GM12878 (cell line): ENCODE measurements at regions not wholly inside any gene's neighbourhood (a gene's known extent, or its start where the extent isn't known, plus 50 kb on each side); places are given as distances from the start of the nearest gene placed in this dataset.

Experiments
- ATAC-seq: fragments of 200-7000 bp; cut with Tn5 transposase; 3 replicates; pipeline ENCODE4 v1.9.1; 2020; ENCODE audit warnings: mild to moderate bottlenecking, moderate library complexity
- BruUV-seq: library from RNA; stranded (reverse); fragments of 400-500 nt; replicated peaks from 2 replicates; lab custom pipeline; 2021; lab: Mats Ljungman, UMichigan
- CTCF ChIA-PET: fragments of 300-600 bp; sonication (Branson Sonifier 250); formaldehyde crosslinking; extraction: SDS; loops from one replicate; lab custom pipeline; 2021; ENCODE audit warnings: inconsistent platforms; lab: Yijun Ruan, JAX
- POLR2A ChIA-PET: fragments of 350-600 bp; formaldehyde crosslinking; extraction: SDS; loops from one replicate; lab custom pipeline; 2021; ENCODE audit warnings: inconsistent platforms; lab: Charles Lee
- RAD21 ChIA-PET: fragments of 300-600 bp; sonication (Branson Sonifier 250); formaldehyde crosslinking; loops from one replicate; lab custom pipeline; 2023; ENCODE audit warnings: antibody characterized with exemption; ENCODE audit not compliant: unreplicated experiment; lab: Charles Lee
- SMC1A ChIA-PET: fragments of 300-600 bp; sonication (Branson Sonifier 250); formaldehyde crosslinking; loops from one replicate; lab custom pipeline; 2023; ENCODE audit not compliant: unreplicated experiment, uncharacterized antibody; lab: Charles Lee
- DNase-seq: peaks from one replicate; pipeline ENCODE4 v3.0.0-alpha.2; 2011; ENCODE audit warnings: low read depth, low spot score
- FAIRE-seq: peaks from 3 replicates; lab custom pipeline; 2011; peaks lifted over from hg19 to GRCh38; lab: Jason Lieb, UNC
- H2AFZ ChIP-seq: 2 replicates; pipeline ENCODE4 v1.6.0; 2011; ENCODE audit warnings: low read depth, low read length, control low read depth; ENCODE audit not compliant: control insufficient read depth
- H3K27ac ChIP-seq: 2 replicates; pipeline ENCODE4 v1.5.1; 2011; ENCODE audit warnings: control low read depth; ENCODE audit not compliant: control insufficient read depth, insufficient read depth
- H3K27me3 ChIP-seq, 2 experiments: replicated peaks in 1 of 2; 2 replicates each; pipeline versions ENCODE4 v1.6.0 to v1.6.1; 2011; ENCODE audit warnings: low read length in 1 of 2; ENCODE audit not compliant: control insufficient read depth in 2 of 2, insufficient read depth in 2 of 2
- H3K36me3 ChIP-seq, 2 experiments: 2 replicates each; pipeline ENCODE4 v1.5.1; 2011; ENCODE audit warnings: low read length in 1 of 2; ENCODE audit not compliant: control insufficient read depth in 2 of 2, insufficient read depth in 2 of 2
- H3K4me1 ChIP-seq: 2 replicates; pipeline ENCODE4 v1.6.1; 2011; ENCODE audit warnings: mild to moderate bottlenecking, low read length, moderate library complexity, mixed read lengths; ENCODE audit not compliant: control insufficient read depth, insufficient read depth
- H3K4me2 ChIP-seq: 2 replicates; pipeline ENCODE4 v1.6.0; 2011; ENCODE audit warnings: control low read depth; ENCODE audit not compliant: control insufficient read depth, insufficient read depth
- H3K4me3 ChIP-seq: fragments of 200-600 bp; sonication (generic); 2 replicates; pipeline ENCODE4 v1.5.1; 2016
- H3K79me2 ChIP-seq: 2 replicates; pipeline ENCODE4 v1.6.0; 2011; ENCODE audit warnings: low read length; ENCODE audit not compliant: control insufficient read depth, insufficient read depth
- H3K9ac ChIP-seq: 2 replicates; pipeline ENCODE4 v1.8.0; 2011; ENCODE audit warnings: low read length, control low read depth, mixed read lengths; ENCODE audit not compliant: control insufficient read depth, insufficient read depth
- H3K9me3 ChIP-seq: replicated peaks from 3 replicates; pipeline ENCODE4 v1.5.1; 2011; ENCODE audit warnings: mild to moderate bottlenecking, low read length; ENCODE audit not compliant: control insufficient read depth, insufficient read depth
- H4K20me1 ChIP-seq: 2 replicates; pipeline ENCODE4 v1.6.0; 2011; ENCODE audit not compliant: control insufficient read depth, insufficient read depth
- CBX3 ChIP-seq: fragments of 200-600 bp; sonication (generic); IDR thresholded peaks from 2 replicates; pipeline ENCODE4 v1.6.1; 2016; ENCODE audit warnings: low read depth, borderline replicate concordance
- FOS ChIP-seq: IDR thresholded peaks from 3 replicates; pipeline ENCODE4 v1.6.1; 2011; ENCODE audit warnings: borderline replicate concordance; ENCODE audit not compliant: insufficient read length; ENCODE audit errors: extremely low read depth
- MEF2A ChIP-seq: IDR thresholded peaks from 2 replicates; pipeline ENCODE4 v1.6.1; 2011; ENCODE audit warnings: low read depth, mild to moderate bottlenecking, low read length, moderate library complexity; ENCODE audit not compliant: insufficient read depth
- PML ChIP-seq: IDR thresholded peaks from 2 replicates; pipeline ENCODE4 v1.6.1; 2012; ENCODE audit warnings: low read length, inconsistent platforms
- RFX5 ChIP-seq: IDR thresholded peaks from 2 replicates; pipeline ENCODE4 v1.6.1; 2011; ENCODE audit warnings: low read depth, low read length, improper control_type of control experiment
- WGBS: methylation state at CpG from one replicate; pipeline ENCODE4 v1.1.6; 2016; ENCODE audit warnings: low lambda C conversion rate; ENCODE audit not compliant: insufficient replicate concordance, insufficient coverage; ENCODE audit errors: missing lambda C conversion rate; 5-methylcytosine and 5-hydroxymethylcytosine counted together
- in situ Hi-C: fragments of 300-500 bp; cut with MboI; formaldehyde crosslinking; loops from 9 replicates; pipeline ENCODE4 v1.14.3; 2018; ENCODE audit warnings: mixed read lengths
- intact Hi-C: fragments of 100-400 bp; cut with micrococcal nuclease; formaldehyde crosslinking; loops from one replicate; pipeline ENCODE4 v1.14.2; 2022; ENCODE audit not compliant: unreplicated experiment
- TF ChIP-seq, protein P1 (sequence below): fragments of 450-650 bp; IDR thresholded peaks from 2 replicates; pipeline ENCODE4 v1.6.1; 2016; ENCODE audit warnings: mild to moderate bottlenecking, moderate library complexity, borderline replicate concordance

- no peak for TF ChIP-seq RFX5
- TF ChIP-seq FOS: no peak
- TF ChIP-seq PML: no peak
- TF ChIP-seq MEF2A: no peak
- no peak for TF ChIP-seq CBX3
- TF ChIP-seq, protein P1, sequence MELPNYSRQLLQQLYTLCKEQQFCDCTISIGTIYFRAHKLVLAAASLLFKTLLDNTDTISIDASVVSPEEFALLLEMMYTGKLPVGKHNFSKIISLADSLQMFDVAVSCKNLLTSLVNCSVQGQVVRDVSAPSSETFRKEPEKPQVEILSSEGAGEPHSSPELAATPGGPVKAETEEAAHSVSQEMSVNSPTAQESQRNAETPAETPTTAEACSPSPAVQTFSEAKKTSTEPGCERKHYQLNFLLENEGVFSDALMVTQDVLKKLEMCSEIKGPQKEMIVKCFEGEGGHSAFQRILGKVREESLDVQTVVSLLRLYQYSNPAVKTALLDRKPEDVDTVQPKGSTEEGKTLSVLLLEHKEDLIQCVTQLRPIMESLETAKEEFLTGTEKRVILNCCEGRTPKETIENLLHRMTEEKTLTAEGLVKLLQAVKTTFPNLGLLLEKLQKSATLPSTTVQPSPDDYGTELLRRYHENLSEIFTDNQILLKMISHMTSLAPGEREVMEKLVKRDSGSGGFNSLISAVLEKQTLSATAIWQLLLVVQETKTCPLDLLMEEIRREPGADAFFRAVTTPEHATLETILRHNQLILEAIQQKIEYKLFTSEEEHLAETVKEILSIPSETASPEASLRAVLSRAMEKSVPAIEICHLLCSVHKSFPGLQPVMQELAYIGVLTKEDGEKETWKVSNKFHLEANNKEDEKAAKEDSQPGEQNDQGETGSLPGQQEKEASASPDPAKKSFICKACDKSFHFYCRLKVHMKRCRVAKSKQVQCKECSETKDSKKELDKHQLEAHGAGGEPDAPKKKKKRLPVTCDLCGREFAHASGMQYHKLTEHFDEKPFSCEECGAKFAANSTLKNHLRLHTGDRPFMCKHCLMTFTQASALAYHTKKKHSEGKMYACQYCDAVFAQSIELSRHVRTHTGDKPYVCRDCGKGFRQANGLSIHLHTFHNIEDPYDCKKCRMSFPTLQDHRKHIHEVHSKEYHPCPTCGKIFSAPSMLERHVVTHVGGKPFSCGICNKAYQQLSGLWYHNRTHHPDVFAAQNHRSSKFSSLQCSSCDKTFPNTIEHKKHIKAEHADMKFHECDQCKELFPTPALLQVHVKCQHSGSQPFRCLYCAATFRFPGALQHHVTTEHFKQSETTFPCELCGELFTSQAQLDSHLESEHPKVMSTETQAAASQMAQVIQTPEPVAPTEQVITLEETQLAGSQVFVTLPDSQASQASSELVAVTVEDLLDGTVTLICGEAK: no peak
- TF ChIP-seq, all 136 proteins: peak for 0
- Histone ChIP-seq H3K79me2 (no peaks in the 10 kb centered on the region), H4K20me1 (no peaks in the 10 kb centered on the region), H3K9me3 (no peaks in the 10 kb centered on the region), H3K27ac (no peak overlapping the region), H3K9ac (no peak overlapping the region), H3K4me2 (no peak overlapping the region), H3K27me3 (peaks cover 0 to 3% of the 10 kb centered on the region in 2 experiments; a peak in 1 of 4 replicates), H3K36me3 (no peaks in the 10 kb centered on the region), H2AFZ (no peak overlapping the region), H3K4me3 (no peak overlapping the region), H3K4me1 (no peaks in the 10 kb centered on the region)
- CTCF ChIA-PET: interaction anchor here (1.3 to 1.8 kb wide), 2 partner anchors 17 to 20 kb away, joined by 3 to 6 read pairs; no protein-coding TSS in a partner anchor
- POLR2A ChIA-PET: no interaction called here
- WGBS: 22% methylated on average over 10 of the region's 10 CpGs
- SMC1A ChIA-PET: no interaction called here
- DNase-seq (no peak), ATAC-seq (no peak), FAIRE-seq (no peak)
- in situ Hi-C loops (no loop called here), intact Hi-C loops (no loop called here)
- RAD21 ChIA-PET: no interaction called here
- BruUV-seq: no TSS peak
Observed at GRCh38 chr9:113675475-113675941, 200.6 kb upstream of the ZNF618 start.
